ENCODE measurements at regions not wholly inside any gene's neighbourhood (a gene's known extent, or its start where the extent isn't known, plus 50 kb on each side); places are given as distances from the start of the nearest gene placed in this dataset.
"Not testable (repeated sequence)": the region's sequence is repeated elsewhere in the genome, so short reads cannot be mapped to it uniquely, and the experiment has no call there.

- DNase-seq (ENCODE audit: low spot score) (no peak), ATAC-seq (ENCODE audit: low read depth) (no peak)
- no peaks in the 10 kb centered on the region for H3K27me3 ChIP-seq (ENCODE audit: insufficient read depth, poor library complexity, severe bottlenecking)
- H3K4me1 ChIP-seq (ENCODE audit: insufficient read depth, poor library complexity, severe bottlenecking) = no peaks in the 10 kb centered on the region
- no peak overlapping the region for H3K4me3 ChIP-seq (ENCODE audit: severe bottlenecking)
- no peaks in the 10 kb centered on the region for H3K36me3 ChIP-seq (ENCODE audit: low read depth)
- no peaks in the 10 kb centered on the region for H3K9me3 ChIP-seq (ENCODE audit: severe bottlenecking)
- no peak for TF ChIP-seq CTCF (IDR thresholded peaks at IDR 0.05; ENCODE audit: poor library complexity, severe bottlenecking)
- H3K27ac ChIP-seq (ENCODE audit: poor library complexity, severe bottlenecking) = no peak overlapping the region
These were observed 59.7 kb downstream of the RNF112 start for GRCh38 chr17:19470530-19471261.

GRCh38 chr17:19474405-19474804, 59.2 kb upstream of the SLC47A1 start:
- DNase-seq (ENCODE audit: low spot score); H3K4me1 ChIP-seq (ENCODE audit: insufficient read depth, poor library complexity, severe bottlenecking); ATAC-seq (ENCODE audit: low read depth): not testable (repeated sequence)

GRCh38 chr17:19475800-19476199, 57.9 kb upstream of the SLC47A1 start:
- not testable (repeated sequence) for H3K27ac ChIP-seq (ENCODE audit: poor library complexity, severe bottlenecking); ATAC-seq (ENCODE audit: low read depth); H3K9me3 ChIP-seq (ENCODE audit: severe bottlenecking); H3K27me3 ChIP-seq (ENCODE audit: insufficient read depth, poor library complexity, severe bottlenecking); H3K4me3 ChIP-seq (ENCODE audit: severe bottlenecking); H3K36me3 ChIP-seq (ENCODE audit: low read depth); DNase-seq (ENCODE audit: low spot score); H3K4me1 ChIP-seq (ENCODE audit: insufficient read depth, poor library complexity, severe bottlenecking)

More at GRCh38 chr17:19474405-19474804, 59.2 kb upstream of the SLC47A1 start:
- H3K27me3 ChIP-seq (ENCODE audit: insufficient read depth, poor library complexity, severe bottlenecking); H3K9me3 ChIP-seq (ENCODE audit: severe bottlenecking); H3K4me3 ChIP-seq (ENCODE audit: severe bottlenecking); H3K27ac ChIP-seq (ENCODE audit: poor library complexity, severe bottlenecking); H3K36me3 ChIP-seq (ENCODE audit: low read depth): not testable (repeated sequence)

GRCh38 chr17:19482576-19482975, 51.1 kb upstream of the SLC47A1 start:
- DNase-seq (ENCODE audit: low spot score) (no peak), ATAC-seq (ENCODE audit: low read depth) (peak; percentile 41; the same call in 2 of the 3 replicates)
- no peak for TF ChIP-seq CTCF (IDR thresholded peaks at IDR 0.05; ENCODE audit: poor library complexity, severe bottlenecking)
- Histone ChIP-seq H3K9me3 (ENCODE audit: severe bottlenecking) (no peaks in the 10 kb centered on the region), H3K4me3 (ENCODE audit: severe bottlenecking) (no peak overlapping the region), H3K36me3 (ENCODE audit: low read depth) (no peaks in the 10 kb centered on the region), H3K27me3 (ENCODE audit: insufficient read depth, poor library complexity, severe bottlenecking) (no peaks in the 10 kb centered on the region), H3K4me1 (ENCODE audit: insufficient read depth, poor library complexity, severe bottlenecking) (no peaks in the 10 kb centered on the region), H3K27ac (ENCODE audit: poor library complexity, severe bottlenecking) (no peak overlapping the region)

All from RWPE2 (cell line).